Lung microvascular endothelial cell (primary cell): ENCODE measurements at regions not wholly inside any gene's neighbourhood (a gene's known extent, or its start where the extent isn't known, plus 50 kb on each side); places are given as distances from the start of the nearest gene placed in this dataset.
"Not testable (repeated sequence)": the region's sequence is repeated elsewhere in the genome, so short reads cannot be mapped to it uniquely, and the experiment has no call there.

Experiments
- DNase-seq, 2 donors: peaks; one replicate each; pipeline versions ENCODE4 v3.0.0 to v3.0.0-alpha.2; 2010; ENCODE audit warnings: low read depth in 2 of 2

DNA sequence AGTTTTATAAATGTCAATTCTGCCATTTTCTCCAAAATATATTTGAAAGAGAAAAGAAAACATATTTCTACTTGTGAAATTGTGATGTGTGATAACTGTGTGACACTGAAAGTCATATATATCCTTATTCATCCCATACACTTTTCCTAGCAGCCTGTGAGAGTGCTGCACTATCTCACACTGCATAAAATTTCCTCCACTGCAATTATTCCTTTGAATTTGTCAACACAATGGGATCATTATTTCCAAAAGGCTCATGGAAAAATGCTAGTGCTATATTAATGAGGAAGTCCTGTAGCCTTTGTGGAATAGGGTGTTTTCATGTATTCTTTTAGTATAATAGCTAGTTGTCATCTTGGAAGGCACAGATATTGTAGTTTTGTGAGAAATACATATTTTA is 504.1 kb downstream of the RPL10L start:
- DNase-seq: no peak

DNA sequence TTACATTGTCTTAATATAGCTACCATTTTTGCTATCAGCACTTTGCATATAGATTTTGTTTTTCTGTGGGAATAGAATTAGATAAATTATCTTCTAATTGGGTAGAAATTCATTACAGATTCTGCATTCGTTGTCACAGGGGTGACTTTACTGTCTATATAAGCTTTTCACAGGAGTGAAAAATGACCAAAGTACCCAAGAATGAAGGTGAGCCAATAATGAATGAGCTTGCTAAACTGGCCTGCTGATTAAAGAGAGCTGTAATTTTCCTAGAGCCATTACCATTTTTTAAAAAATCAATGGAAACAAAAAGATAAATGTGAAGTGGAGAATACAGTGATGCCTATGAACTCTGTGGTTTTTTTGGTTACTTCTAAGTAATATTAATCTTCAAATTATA is 504.6 kb downstream of the RPL10L start:
- no peak for DNase-seq

DNA sequence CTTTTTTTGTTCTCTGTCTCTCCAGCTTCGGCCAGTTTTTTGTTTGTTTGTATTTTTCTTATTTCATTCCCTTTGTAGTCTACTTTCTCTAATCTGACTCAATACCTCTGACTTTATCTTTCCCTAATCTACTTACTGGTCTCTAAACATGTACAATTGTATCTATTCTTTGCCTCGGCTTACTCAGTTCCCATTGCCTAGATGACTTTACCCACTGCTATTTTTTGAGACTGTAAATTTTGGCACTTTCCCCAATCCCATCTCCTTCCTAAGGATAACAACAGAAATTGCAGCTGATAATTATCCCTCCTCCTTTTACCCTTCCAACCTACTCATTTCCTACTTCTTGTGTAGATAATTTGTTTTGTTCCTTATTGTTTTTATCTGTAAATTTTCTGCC is 511.1 kb downstream of the RPL10L start:
- no peak for DNase-seq

DNA sequence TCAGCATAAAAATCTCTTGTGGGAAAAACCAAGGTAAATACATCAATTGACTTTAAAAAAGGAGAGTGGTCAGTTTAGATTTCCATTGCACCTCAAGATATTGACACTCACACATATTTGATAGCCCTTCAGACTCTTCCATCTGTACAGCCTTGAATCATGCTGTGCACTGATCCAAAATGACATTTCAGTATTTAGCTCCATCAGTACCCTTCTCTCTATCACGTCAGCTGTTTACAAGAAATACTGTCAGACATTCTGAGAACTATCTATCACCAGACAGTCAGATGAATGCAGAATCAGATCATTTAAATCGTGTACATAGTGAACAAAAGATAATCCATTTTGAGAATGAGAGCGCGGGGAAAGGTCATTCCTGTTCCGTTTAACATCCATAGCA is 511.9 kb downstream of the RPL10L start:
- no peak for DNase-seq

DNA sequence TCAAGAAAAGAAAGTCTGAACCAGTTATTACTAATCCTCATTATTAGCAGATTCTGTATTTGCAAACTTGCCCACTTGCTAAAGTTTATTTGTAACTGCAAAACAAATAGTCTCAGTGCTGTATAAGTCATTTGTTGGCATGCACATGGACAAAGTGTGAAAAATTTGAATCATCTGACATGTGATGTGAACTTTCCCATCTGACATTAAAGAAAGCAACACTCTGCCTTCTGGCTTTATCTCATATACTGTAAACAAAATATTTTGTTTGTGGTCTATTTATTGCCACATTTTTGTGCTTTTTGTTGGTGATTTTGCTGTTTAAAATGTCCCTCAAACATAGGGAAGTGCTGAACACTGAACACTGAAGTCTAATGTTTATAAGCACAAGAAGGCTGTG is 513.8 kb downstream of the RPL10L start:
- no peak for DNase-seq

DNA sequence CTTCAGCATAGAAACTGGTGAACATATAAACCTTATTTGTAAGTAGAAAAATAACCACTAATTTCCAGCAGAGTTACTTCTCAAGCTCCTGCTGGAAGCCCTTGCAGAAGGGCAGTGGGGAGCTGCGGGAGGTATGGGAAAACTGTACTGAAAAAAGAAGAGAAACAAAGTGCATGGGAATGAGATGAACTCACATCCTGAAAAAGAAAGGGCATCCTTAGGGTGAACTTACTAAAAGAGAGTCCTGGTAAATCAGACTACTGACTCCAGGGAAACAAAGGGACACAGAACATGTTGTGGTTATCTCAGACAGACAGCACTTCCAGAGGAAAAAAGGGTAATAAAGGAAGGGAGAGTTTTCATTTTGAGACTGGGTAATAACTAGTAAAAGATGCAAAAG is 515.1 kb downstream of the RPL10L start:
- no peak for DNase-seq

DNA sequence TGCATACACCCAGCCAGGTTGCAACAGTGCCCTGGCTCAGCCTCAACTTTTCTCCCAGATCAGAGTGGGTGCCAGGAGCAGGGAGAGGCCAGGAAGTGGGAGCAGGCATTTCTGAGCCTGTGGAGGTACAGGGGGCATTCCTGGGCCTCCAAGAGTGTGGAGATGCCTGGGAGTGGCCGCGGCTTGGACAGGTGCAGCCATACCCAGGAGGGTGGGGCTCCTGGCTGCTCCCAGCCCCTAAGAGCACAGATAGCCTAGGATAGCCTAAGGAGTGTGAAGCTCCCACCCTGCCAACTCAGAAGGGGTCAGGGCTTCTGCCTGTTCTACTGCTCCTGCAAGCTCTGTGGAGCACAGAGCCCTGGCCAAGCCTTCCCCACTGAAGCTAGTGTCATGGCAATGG is 543.4 kb downstream of the RPL10L start:
- DNase-seq: no peak

DNA sequence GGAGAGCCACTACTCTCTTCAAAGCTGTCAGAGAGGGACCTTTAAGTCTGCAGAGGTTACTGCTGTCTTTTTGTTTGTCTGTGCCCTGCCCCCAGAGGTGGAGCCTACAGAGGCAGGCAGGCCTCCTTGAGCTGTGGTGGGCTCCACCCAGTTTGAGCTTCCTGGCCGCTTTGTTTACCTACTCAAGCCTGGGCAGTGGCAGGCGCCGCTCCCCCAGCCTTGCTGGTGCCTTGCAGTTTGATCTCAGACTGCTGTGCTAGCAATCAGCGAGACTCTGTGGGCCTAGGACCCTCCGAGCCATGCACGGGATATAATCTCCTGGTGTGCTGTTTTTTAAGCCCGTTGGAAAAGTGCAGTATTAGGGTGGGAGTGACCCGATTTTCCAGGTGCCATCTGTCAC is 550.7 kb downstream of the RPL10L start:
- DNase-seq: not testable (repeated sequence)

DNA sequence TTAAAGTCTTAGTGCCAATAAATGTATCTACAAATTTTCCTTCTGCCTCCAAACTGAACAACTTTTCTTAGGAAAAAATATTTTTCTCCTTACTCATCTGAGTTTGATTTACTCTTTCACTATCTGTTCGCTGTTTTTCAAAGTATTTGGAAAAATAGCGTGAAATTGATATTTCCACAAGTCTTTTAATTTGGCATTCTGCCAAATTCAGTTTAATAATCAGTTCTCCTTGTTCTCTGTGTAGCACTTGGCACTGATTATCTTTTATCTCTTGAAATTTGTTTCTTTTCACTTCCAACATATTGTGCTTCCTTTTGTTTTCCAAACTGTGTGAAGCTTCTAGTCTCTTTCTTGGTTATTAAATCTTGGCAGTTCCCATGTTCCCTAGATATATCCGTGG is 559.8 kb downstream of the RPL10L start:
- no peak for DNase-seq

DNA sequence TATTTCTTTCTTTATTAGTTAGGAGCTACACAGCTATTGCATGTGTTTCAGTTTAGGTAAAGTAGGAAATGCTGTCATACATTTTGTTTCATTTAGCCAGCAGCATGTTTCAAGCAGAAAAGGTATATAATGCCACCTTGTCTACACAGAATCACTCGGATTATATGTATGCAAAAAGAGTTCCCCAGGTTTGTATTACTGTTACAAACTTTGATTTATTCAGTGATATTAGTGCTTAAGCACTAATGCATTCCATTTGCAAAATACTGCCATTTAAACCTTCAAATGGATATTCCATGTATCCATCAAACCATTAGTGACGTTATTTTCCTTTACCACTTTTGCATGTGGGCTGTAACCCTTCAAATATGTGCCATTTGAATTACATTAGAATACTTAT is 564.0 kb downstream of the RPL10L start:
- no peak for DNase-seq

DNA sequence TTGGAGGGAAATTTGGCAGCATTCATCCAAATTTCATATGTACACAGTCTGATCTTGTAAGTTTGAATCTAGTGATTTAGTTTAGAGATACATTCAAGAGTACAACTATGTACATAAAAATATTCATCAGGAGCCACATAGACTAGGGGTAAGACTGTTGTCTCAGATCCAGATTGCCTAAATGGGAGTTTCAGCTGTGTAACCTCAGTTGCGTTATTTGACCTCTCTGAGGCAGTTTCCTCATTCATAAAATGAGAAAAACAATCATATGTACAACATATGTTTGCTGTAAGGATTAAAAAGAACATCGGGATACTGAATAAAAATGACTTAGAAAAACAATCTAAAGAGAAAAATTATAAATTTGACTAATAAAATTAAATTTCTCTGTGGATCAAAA is 577.5 kb downstream of the RPL10L start:
- DNase-seq: no peak

DNA sequence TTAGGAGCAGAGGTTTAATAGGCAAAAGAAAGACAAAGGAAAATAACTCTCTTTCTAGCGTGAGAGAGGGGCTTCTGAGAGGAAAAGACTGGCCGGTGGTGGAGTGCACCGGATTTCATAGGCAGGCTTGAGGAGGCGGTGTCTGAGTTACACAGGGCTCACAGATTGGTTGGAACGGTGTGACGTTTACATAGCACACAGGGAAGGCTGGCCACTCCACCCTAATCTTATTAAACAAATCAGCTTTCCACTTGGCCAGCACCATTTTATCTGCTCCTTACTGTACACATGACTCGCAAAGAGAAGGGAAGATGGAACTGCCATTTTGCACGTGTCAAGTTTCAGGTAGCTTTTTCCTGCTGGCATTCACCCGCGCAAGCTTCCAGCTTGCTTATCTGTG is 587.7 kb downstream of the RPL10L start:
- no peak for DNase-seq

DNA sequence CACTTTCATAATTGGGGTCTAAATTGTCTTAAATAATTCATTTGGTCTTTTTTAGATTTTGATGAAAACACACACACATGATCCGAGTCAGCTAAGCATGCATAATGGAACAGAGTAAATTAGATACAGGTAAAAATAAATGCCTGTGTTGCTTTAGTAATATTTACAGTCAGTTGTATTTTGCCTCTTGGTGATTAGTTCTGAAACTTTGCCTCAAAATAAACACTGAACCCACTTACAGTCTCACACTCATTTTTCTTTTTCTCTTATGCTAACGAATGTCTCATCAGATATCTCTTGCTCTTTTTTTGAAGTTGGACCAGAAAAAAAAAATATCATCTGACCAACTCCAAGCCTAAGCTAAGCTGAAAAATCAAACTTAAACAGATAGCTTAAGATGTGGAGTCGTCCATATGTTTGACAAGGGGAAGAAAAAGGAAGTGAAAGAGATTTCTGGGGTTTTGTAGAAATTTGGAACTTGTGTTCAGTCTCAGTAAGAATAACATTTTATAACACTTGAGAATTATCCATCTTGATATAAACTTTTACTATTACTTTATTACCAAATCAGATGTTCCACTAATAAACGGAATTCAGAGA is 592.5 kb downstream of the RPL10L start:
- no peak for DNase-seq

DNA sequence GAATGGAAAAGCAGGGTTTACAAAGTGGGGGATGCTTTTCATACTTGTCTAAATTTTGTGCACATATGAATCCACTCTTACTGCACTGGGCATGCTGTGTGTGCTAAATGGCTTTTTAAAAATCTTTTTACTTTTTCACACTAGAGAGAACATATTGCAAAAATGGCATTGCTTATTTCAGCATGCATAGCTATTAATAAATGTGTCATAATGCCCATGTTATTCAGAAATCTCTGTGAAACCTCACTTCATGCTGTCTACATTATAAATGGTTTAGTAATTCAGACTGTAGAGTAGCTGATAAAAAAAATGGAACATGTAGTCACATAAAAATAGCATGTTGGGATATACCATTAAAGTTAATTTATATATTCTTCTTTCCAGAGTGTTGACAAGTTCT is 593.8 kb downstream of the RPL10L start:
- no peak for DNase-seq

DNA sequence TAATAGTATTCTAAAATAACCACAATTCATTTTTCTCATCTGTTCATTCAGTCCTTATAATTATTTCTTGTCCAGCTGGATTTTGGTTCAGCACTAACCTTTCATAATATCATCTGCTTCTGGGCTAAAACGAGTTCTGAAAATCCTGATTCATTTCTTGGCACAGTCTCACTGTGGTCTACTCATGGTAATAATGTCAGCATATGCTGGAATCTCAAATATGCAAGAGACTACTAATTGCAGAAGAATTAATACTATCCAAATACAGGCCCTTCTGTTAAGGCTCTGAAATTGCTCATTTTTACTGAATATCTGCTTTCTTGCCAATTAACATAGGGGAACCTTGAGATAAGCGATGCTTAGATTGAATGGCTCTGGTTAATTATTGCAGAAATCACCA is 597.1 kb downstream of the RPL10L start:
- no peak for DNase-seq

DNA sequence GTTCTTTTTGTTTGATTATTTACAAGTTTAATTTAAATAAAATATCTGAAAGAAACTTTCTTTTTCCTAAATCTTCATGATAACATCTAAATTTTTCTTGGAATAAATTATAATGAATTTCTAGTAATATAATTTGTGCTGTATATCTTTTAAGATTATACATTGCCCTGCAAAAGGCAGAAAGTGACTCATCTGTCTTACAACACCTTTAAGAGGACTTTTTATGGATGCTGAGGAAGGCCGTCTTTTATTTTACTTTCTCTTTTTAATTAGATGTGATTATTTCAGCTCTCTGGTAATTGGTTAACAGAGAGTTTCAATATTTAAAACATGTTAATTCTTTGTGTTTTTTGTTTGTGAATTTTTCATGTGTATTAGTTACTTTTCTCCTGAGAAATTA is 598.4 kb downstream of the RPL10L start:
- no peak for DNase-seq

DNA sequence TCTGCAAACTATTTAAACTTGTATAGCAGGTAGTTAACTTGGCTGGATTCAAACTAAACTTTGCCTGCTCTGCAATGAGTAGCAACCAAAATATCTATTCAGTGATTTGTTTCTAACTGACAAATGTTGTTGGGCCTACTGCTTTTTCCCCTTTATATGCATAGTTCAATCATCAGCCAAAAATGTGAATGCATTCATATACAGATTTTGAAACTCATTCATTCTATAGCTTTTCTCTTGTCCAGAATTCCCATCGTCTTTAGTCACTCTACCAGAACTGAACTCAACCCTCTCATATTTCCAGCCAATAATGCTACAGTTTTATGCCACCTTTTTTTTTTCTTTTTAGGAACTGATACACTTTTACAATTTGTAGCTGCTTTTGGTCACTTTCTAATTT is 599.8 kb downstream of the RPL10L start:
- DNase-seq: no peak

DNA sequence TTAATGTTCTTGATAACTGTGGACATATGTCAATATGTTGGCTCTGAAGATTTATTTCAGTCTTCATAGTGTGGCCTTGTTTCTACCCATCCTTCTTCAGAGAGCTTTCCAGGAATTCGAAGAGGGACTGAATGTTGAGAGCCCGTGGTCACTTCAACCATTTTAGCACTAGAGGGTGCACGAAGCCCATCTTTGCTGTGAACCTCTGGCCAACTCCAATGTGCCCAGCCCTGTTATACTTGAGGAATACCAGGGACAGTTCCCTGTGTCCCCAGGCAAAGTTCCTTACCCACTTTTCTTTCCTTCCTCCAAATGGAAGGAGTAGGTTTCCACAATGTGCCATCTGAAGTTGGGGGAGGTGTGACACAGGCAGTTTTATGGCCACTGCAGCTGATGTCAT is 603.5 kb downstream of the RPL10L start:
- no peak for DNase-seq

DNA sequence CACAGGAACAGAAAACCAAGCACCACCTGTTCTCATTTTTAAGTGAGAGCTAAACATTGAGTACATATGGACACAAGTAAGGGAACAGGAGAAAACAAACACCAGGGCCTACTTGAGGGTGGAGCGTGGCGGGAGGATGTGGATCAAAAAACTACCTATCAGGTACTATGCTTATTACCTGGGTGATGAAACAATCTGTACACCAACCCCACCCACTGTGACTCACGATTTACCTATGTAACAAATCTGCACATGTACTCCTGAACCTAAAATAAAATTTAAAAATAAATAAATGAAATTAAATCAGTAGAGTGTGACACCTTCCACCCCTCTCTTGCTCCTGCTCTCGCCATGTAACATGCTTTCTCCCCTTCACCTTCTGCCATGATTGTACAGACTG is 615.5 kb downstream of the RPL10L start:
- no peak for DNase-seq

DNA sequence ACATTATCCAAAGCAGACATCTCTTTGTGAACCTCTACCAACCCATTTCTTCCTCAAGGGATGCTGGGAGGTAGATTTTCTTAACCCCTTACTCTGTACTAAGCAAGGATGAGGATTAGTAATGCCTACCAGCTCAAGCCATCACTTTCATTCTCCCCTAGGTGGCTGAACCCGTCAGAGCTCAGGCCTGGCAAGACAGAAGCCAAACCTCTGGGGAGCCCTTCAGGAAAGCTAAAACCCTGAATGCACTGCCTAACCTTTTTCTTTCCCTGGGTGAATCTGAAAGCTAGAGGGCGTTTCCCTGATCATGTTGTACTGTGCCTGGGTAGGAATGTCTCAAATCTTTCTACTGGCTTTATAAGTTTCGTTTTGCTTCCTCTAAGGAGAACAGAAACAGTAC is 617.3 kb downstream of the RPL10L start:
- DNase-seq: no peak

DNA sequence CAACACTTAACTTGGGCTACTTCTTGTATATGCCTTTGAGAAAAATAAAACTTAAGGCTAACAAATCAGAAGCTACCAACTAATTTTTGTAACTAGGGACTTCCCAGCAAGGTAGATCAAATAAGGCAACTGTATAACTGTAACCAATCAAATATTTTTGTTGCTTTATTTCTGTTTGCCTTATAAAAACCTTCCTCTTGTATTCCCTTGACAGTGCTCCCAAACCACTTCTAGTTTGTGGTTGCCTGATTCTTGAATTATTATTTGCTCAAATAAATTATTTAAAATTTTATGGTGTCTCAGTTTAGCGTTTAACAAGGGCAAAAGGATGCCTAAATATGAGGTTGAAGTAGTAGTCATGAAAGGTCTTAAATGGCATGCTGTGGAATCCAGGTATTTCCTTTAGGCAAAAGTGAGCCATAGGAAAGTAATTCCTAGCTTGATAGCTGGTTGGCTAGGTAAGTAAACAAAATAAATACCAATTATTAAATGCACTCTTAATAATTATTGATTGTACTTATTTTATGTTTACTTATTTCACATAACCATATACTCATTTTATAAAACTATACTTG is 632.6 kb downstream of the RPL10L start:
- no peak for DNase-seq

DNA sequence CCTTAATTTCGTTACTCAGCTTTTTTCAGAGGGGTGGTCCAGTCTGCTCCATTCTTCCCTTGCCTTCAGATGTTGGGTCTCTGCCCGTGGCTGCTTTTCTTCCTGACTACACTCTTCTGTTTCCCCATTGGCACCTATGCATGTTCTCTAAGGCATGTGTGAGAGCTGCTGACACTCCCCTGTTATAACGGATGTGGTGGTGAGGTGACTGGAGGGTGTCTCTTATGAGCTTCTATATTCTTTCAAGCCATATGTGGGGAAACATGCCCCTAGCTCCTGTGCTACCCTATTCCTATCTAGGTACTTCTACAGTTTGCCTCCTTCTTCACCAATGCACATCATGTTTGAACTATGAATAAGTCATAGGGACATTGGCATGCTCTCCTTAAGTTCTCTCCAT is 643.2 kb downstream of the RPL10L start:
- no peak for DNase-seq

DNA sequence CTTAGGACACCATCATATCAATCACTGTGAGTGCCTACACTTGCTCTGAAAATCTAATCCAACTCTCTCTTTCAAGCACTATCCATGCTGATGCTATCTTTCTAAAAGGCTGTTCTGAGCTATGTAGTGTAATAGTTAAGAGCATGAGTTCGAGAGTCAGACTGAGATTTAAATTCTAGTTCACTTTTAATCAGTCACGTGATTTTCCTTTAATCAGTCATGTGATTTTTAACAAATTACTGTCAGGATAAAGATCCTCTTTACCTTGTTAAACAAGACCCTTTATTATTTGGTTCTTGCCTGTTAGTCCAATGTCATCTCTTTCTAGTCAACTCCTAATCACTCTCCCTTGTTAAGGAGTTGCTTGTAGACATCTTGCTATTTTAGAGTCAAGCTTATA is 653.0 kb downstream of the RPL10L start:
- DNase-seq: no peak

DNA sequence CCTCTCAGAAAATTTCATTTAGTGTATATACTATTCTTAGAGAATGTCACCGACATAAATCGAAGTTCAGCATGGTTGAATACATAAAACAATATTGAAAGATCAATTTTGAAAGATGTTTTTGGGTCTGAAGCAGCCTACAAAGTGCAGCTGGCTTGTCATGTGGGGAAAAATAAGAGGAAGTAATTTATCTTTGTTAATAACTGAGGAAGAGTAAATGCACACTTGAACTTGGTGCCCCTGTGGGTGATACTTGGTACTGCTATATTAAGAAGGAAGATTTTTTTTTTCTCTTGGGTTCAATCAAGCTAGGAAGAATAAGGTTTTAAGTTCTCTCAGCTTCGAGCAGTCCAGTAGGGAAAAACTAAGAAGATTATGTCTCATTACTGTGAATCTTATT is 661.3 kb downstream of the RPL10L start:
- DNase-seq: no peak
